ENCODE measurements at regions not wholly inside any gene's neighbourhood (a gene's known extent, or its start where the extent isn't known, plus 50 kb on each side); places are given as distances from the start of the nearest gene placed in this dataset.

- H3K27me3 ChIP-seq: no peaks in the 10 kb centered on the region
- H3K9me3 ChIP-seq: no peaks in the 10 kb centered on the region
- H3K27ac ChIP-seq: no peak overlapping the region
- intact Hi-C loops (cut with DNase I; ENCODE audit: low total_unique reads) (no loop called here), in situ Hi-C loops (cut with MboI; ENCODE audit: low sequenced_read_pairs in 4 of 4) (no loop called here)
- ATAC-seq (no peak), DNase-seq (no peak)
- H3K36me3 ChIP-seq: no peaks in the 10 kb centered on the region
- TF ChIP-seq CTCF (IDR thresholded peaks at IDR 0.05 in 4 of 5, conservative IDR thresholded peaks at IDR 0.05 in 1 of 5): no peak
- TF ChIP-seq POLR2A (IDR thresholded peaks at IDR 0.05): no peak
- no peak overlapping the region for H3K4me3 ChIP-seq
- no peaks in the 10 kb centered on the region for H3K4me1 ChIP-seq
These were observed 129.6 kb downstream of the IZUMO3 start for GRCh38 chr9:24416136-24416535.

GRCh38 chr9:24413651-24414050, 132.0 kb downstream of the IZUMO3 start:
- TF ChIP-seq CTCF (IDR thresholded peaks at IDR 0.05 in 4 of 5, conservative IDR thresholded peaks at IDR 0.05 in 1 of 5) (no peak), POLR2A (IDR thresholded peaks at IDR 0.05) (no peak)
- intact Hi-C loops (cut with DNase I; ENCODE audit: low total_unique reads): no loop called here
- no peaks in the 10 kb centered on the region for H3K4me1 ChIP-seq
- H3K9me3 ChIP-seq: no peaks in the 10 kb centered on the region
- no peak overlapping the region for H3K4me3 ChIP-seq
- H3K27me3 ChIP-seq: no peaks in the 10 kb centered on the region
- in situ Hi-C loops (cut with MboI; ENCODE audit: low sequenced_read_pairs in 4 of 4): no loop called here
- no peaks in the 10 kb centered on the region for H3K36me3 ChIP-seq
- no peak for ATAC-seq
- no peak for DNase-seq
- H3K27ac ChIP-seq: no peak overlapping the region

- ATAC-seq: no peak
- no peak for DNase-seq
- in situ Hi-C loops (cut with MboI; ENCODE audit: low sequenced_read_pairs in 4 of 4): no loop called here
These were observed 147.2 kb downstream of the IZUMO3 start for GRCh38 chr9:24398466-24398865.

GRCh38 chr9:24391095-24391494, 154.6 kb downstream of the IZUMO3 start:
- Histone ChIP-seq H3K36me3 (no peaks in the 10 kb centered on the region), H3K4me3 (no peak overlapping the region), H3K27me3 (no peaks in the 10 kb centered on the region), H3K9me3 (no peaks in the 10 kb centered on the region), H3K4me1 (no peaks in the 10 kb centered on the region), H3K27ac (no peak overlapping the region)
- ATAC-seq: no peak
- no peak for TF ChIP-seq CTCF (IDR thresholded peaks at IDR 0.05 in 4 of 5, conservative IDR thresholded peaks at IDR 0.05 in 1 of 5)
- TF ChIP-seq POLR2A (IDR thresholded peaks at IDR 0.05): no peak
- in situ Hi-C loops (cut with MboI; ENCODE audit: low sequenced_read_pairs in 4 of 4) (no loop called here), intact Hi-C loops (cut with DNase I; ENCODE audit: low total_unique reads) (no loop called here)
- DNase-seq: no peak

More at GRCh38 chr9:24398466-24398865, 147.2 kb downstream of the IZUMO3 start:
- no peaks in the 10 kb centered on the region for H3K27me3 ChIP-seq
- H3K36me3 ChIP-seq: no peaks in the 10 kb centered on the region
- no peak overlapping the region for H3K27ac ChIP-seq
- intact Hi-C loops (cut with DNase I; ENCODE audit: low total_unique reads): no loop called here
- TF ChIP-seq POLR2A (IDR thresholded peaks at IDR 0.05) (no peak), CTCF (IDR thresholded peaks at IDR 0.05 in 4 of 5, conservative IDR thresholded peaks at IDR 0.05 in 1 of 5) (no peak)
- no peaks in the 10 kb centered on the region for H3K4me1 ChIP-seq
- H3K4me3 ChIP-seq: no peak overlapping the region
- H3K9me3 ChIP-seq: no peaks in the 10 kb centered on the region

GRCh38 chr9:24385077-24385476, 160.6 kb downstream of the IZUMO3 start:
- intact Hi-C loops (cut with DNase I; ENCODE audit: low total_unique reads) (no loop called here), in situ Hi-C loops (cut with MboI; ENCODE audit: low sequenced_read_pairs in 4 of 4) (no loop called here)
- ATAC-seq: no peak
- no peak for TF ChIP-seq POLR2A (IDR thresholded peaks at IDR 0.05)
- no peak for TF ChIP-seq CTCF (IDR thresholded peaks at IDR 0.05 in 4 of 5, conservative IDR thresholded peaks at IDR 0.05 in 1 of 5)
- no peaks in the 10 kb centered on the region for H3K36me3 ChIP-seq
- no peak overlapping the region for H3K27ac ChIP-seq
- H3K27me3 ChIP-seq: no peaks in the 10 kb centered on the region
- no peak overlapping the region for H3K4me3 ChIP-seq
- H3K9me3 ChIP-seq: no peaks in the 10 kb centered on the region
- DNase-seq: no peak
- H3K4me1 ChIP-seq: no peaks in the 10 kb centered on the region

Data from gastrocnemius medialis (tissue), 4 donors.